DMS53 treated with DMSO at 0.1 percent for 48 hours (cell line): ENCODE measurements at regions not wholly inside any gene's neighbourhood (a gene's known extent, or its start where the extent isn't known, plus 50 kb on each side); places are given as distances from the start of the nearest gene placed in this dataset.
"Not testable (repeated sequence)": the region's sequence is repeated elsewhere in the genome, so short reads cannot be mapped to it uniquely, and the experiment has no call there.

Experiments
- DNase-seq: peaks from one replicate; lab custom pipeline; 2025; ENCODE audit not compliant: unreplicated experiment; lab: John Stamatoyannopoulos, UW

GRCh38 chr7:32765185-32765584 is 126.4 kb downstream of the KBTBD2 start:
- no peak for DNase-seq

- no peak for DNase-seq
Measured at GRCh38 chr7:32762925-32763293, 128.7 kb downstream of the KBTBD2 start.

- not testable (repeated sequence) for DNase-seq
Measured at GRCh38 chr7:32762206-32762924, 129.2 kb downstream of the KBTBD2 start.

- no peak for DNase-seq
Measured at GRCh38 chr7:32761451-32762205, 129.9 kb downstream of the KBTBD2 start.

DNA sequence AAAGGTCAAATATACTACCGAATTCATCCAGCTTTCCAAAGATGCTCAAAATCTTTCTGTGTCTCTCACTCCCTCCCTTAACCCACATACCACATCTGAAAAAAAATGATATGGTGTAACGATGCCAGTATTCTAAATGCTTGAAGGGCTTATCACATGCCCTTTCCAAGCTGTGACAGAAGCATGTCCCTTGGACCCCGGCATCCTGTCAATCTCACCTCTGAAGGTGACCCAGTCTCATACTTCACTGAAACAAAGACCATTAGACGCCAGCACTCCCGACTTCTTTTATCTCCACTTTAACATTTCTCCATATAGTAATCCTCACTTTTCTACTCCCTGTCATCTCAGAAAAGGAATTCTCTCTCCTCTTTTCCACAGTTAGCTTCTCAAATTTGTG is 130.8 kb downstream of the KBTBD2 start:
- DNase-seq, result not testable (repeated sequence)

GRCh38 chr7:32759859-32760258 is 131.7 kb downstream of the KBTBD2 start:
- DNase-seq, result not testable (repeated sequence)

DNA sequence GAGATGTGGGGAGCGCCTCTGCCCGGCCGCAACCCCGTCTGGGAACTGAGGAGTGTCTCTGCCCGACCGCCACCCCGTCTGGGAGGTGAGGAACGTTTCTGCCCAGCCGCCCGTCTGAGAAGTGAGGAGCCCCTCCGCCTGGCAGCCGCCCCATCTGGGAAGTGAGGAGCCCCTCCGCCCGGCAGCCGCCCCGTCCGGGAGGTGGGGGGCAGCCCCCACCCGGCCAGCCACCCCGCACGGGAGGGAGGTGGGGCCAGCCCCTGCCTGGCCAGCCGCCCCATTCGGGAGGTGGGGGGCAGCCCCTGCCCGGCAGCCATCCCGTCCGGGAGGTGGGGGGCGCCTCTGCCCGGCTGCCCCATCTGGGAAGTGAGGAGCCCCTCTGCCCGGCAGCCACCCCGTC is 137.7 kb downstream of the KBTBD2 start:
- not testable (repeated sequence) for DNase-seq

DNA sequence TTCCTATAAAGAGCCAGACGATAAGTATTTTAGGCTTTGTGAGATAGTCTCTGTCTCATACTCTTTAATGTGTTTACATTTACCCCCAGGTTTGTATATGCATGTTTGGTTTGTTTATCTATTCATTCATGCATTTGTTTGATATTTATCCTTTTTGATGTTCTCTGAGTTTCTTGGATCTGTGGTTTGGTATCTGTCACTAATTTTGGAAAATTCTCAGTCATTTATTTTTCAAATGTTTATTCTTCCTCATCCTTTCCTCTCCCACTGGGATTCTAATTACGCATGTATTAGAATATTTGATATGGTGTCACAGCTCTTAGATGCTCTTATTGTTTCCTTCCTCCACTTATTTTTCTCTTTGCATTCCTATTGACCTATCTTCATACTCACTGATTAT is 143.2 kb downstream of the KBTBD2 start:
- not testable (repeated sequence) for DNase-seq

GRCh38 chr7:32747443-32748148 is 144.0 kb downstream of the KBTBD2 start:
- not testable (repeated sequence) for DNase-seq

GRCh38 chr7:32741853-32742476 is 149.6 kb downstream of the KBTBD2 start:
- not testable (repeated sequence) for DNase-seq

DNA sequence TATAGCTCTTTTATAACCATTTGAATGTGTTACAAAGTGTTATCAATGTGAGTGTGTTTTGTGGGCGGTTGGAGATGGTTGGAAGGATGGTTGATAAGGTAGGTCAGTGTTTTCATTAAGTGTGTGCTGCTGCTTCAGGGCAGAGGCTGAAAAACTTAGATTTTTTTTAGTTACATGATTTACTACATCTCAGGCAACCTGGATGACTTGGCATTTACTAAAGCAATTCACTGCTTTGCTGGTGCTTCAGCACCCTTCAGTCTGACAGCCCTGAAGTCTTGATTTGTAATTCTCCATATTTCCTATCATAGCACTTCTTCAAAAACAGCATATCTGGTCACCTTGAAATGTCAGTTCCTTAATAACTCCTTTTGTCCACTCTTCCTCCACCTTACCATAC is 151.8 kb downstream of the KBTBD2 start:
- not testable (repeated sequence) for DNase-seq

GRCh38 chr7:32738390-32738789 is 153.2 kb downstream of the KBTBD2 start:
- not testable (repeated sequence) for DNase-seq

GRCh38 chr7:32732767-32733166 is 158.8 kb downstream of the KBTBD2 start:
- DNase-seq, result not testable (repeated sequence)

- DNase-seq, result not testable (repeated sequence)
Measured at GRCh38 chr7:32729335-32729675, 162.3 kb downstream of the KBTBD2 start.

DNA sequence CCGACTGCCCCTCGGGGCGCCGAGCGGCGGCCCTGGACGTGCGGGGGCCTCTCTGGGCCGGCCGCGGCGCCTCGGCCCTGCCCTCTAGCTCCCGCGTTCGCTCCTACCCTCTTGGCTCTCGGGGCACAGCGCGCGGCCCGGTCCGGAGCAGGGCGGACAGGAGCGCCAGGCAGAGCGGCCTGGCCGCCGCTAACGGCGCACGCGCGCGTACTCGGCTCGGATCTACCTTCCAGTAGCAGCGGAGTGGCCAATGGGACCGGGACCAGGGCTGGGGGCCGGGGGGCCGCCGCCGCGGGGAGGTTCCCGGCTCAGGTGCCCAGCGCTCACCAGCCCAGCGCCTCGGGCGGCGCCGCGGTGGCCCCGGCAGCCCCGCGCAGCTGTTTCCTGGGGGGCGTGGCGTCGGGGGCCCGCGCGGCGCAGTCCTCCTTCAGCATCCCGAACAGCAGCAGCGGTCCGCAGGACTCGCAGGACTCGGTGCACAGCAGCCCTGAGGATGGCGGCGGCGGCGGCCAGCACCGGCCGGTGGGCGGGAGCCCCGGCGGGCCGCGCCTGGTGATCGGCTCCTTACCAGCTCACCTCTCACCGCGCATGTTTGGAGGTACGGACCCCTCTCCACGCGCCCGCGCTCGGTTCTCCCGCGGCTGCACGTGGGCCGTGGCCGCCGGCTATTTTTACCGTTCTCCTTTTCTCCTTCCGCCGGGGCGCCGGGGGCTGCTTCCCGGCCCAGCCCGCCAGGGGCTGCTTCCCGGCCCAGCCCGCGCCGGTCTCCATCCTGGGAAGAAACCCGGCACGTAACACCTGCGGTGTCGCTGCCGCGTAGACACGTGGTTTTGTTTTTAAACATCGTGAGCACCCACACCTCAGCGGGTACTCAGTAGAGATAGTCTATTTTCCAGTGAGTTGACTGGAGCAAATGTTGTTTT is 162.9 kb downstream of the KBTBD2 start:
- DNase-seq, result peak; percentile 81

DNA sequence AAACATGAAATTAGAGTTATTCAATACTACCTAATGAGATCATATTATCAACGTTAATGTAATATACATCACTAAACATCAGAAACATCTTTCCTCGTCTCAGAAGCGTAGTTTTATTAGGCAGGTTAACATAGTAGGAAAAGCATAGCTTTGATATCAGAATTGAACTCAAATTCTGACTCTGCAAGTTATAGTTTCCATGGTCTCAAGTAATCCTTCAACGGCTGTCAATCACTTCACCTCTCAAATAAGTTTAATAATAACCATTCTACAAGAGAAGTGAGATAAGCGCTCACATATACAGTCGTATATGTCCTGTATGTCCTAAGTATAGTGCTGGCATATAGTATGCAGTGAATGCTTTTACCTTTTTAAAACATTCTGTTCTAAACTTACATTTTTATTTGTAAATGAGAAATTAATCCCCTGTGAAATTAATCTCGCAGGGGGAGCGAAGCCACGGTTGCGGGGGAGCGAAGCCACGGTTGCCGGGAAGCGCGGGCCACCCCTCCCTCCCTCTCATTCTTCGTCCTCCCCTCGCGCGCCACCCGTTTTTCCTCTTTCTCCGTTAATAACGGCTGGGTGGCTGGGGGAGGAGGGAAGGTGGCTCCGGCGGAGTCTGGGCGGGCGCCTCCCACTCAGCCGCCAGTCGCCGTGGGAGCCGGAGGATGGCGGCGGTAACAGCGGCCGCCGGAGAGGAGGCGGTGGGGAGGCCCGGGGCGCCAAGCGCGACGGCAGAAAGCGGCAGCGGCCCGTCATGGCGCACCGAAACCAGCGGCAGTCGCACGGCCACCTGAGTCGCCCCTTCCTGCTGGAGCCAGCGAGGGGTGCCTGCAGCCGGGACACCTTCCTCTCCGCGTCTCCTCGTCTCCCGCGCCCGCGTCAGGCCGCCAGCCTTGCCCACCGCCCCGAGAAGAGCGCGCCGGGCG is 163.8 kb downstream of the KBTBD2 start:
- peak; percentile 54 for DNase-seq

- not testable (repeated sequence) for DNase-seq
Measured at GRCh38 chr7:32722837-32723236, 168.7 kb downstream of the KBTBD2 start.

DNA sequence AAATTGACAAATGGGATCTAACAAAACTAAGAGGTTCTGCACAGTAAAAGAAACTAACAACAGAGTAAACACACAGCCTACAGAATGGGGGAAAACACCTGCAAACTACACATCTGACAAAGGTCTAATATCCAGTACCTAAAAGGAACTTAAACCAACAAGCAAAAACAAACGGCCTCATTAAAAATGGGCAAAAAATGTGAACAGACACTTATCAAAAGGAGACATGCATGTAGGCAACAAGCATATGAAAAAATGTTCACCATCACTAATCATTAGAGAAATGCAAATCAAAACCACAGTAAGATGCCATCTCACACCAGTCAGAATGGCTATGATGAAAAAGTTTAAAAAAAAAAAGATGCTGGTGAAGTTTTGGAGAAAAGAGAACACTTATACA is 197.4 kb downstream of the KBTBD2 start:
- DNase-seq, result no peak
